ENCODE measurements at regions not wholly inside any gene's neighbourhood (a gene's known extent, or its start where the extent isn't known, plus 50 kb on each side); places are given as distances from the start of the nearest gene placed in this dataset.

- H3K27me3 ChIP-seq (ENCODE audit: control insufficient read depth, insufficient read depth, low read length) = no peaks in the 10 kb centered on the region
- TF ChIP-seq CTCF (IDR thresholded peaks at IDR 0.05; ENCODE audit: insufficient read depth, low read length, poor library complexity, severe bottlenecking) = no peak
- H3K36me3 ChIP-seq (ENCODE audit: control insufficient read depth, insufficient read depth, low read length) = no peaks in the 10 kb centered on the region
- DNase-seq (ENCODE audit: low read depth) = no peak
- H3K4me3 ChIP-seq (ENCODE audit: low read depth, low read length) = no peak overlapping the region
Measured at GRCh38 chr10:8352171-8353075, 297.9 kb downstream of the GATA3 start.

DNA sequence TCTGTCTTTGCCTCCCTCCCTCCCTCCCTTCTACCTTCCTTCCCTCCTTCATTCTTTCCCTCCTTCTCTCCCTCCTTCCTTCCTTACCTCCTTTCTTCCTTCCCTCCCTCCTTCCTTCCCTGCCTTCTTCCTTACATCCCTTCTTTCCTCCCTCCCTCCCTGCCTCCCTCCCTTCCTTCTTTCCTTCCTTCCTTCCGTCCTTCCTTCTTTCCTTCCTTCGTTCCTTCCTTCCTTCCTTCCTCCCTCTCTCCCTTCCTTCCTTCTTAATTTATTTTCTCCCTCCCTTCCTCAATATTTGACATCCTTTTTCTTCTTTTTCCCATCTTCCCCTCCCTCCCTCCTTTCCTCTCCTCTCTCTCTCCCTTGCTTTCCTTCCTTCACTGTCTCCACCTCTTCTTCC, 301.8 kb downstream of the GATA3 start:
- DNase-seq (ENCODE audit: low read depth) = no peak
- Histone ChIP-seq H3K36me3 (ENCODE audit: control insufficient read depth, insufficient read depth, low read length) (no peaks in the 10 kb centered on the region), H3K27me3 (ENCODE audit: control insufficient read depth, insufficient read depth, low read length) (no peaks in the 10 kb centered on the region), H3K4me3 (ENCODE audit: low read depth, low read length) (no peak overlapping the region)
- no peak for TF ChIP-seq CTCF (IDR thresholded peaks at IDR 0.05; ENCODE audit: insufficient read depth, low read length, poor library complexity, severe bottlenecking)

DNA sequence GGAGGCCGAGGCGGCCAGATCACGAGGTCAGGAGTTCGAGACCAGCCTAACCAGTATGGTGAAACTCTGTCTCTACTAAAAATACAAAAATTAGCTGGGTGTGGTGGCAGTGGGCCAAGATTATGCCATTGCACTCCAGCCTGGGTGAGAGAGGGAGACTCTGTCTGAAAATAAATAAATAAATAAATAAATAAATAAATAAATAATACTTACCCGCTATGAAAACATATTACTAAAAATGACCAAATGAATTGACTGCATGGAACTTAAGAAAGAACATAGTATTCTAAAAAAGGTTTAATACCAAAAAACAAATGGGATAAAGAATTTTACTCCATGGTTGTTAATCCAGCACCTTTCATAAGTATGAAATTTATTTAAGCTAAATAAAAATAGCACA, 305.0 kb downstream of the GATA3 start:
- Histone ChIP-seq H3K27me3 (ENCODE audit: control insufficient read depth, insufficient read depth, low read length) (no peaks in the 10 kb centered on the region), H3K4me3 (ENCODE audit: low read depth, low read length) (no peak overlapping the region), H3K36me3 (ENCODE audit: control insufficient read depth, insufficient read depth, low read length) (no peaks in the 10 kb centered on the region)
- TF ChIP-seq CTCF (IDR thresholded peaks at IDR 0.05; ENCODE audit: insufficient read depth, low read length, poor library complexity, severe bottlenecking) = no peak
- no peak for DNase-seq (ENCODE audit: low read depth)

GRCh38 chr10:8360365-8360764, 305.9 kb downstream of the GATA3 start:
- TF ChIP-seq CTCF (IDR thresholded peaks at IDR 0.05; ENCODE audit: insufficient read depth, low read length, poor library complexity, severe bottlenecking) = no peak
- DNase-seq (ENCODE audit: low read depth) = no peak
- Histone ChIP-seq H3K36me3 (ENCODE audit: control insufficient read depth, insufficient read depth, low read length) (no peaks in the 10 kb centered on the region), H3K4me3 (ENCODE audit: low read depth, low read length) (no peak overlapping the region), H3K27me3 (ENCODE audit: control insufficient read depth, insufficient read depth, low read length) (no peaks in the 10 kb centered on the region)

DNA sequence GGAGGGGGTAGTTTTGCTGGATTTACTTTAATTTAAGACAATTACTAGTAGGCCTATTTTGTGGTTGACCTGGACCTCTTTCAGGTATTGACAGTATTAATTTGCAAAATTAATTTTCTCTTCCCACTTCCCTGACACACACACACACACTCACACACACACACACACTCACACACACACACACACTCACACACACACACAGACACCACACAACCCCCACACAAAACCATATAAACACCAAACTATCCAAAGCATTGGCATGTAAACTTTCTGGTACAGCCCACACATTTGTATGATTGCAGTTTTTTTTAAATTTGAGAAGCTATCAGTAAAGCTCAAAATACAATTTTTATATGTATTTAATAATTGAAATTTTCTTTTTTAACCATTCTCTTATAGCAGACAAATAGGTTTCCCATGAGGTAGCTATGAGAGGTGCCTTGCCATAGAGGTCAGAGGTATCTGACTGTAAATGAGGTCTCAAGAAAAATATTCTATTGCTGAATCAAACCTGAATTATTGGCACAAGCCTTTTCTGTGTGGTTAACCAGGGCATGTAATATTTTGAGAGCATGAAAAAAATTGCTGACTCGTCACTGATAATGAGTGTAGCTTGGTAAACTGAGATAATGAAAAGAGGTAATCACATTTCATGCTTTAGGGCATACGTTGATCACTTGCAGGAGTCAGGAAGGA, 306.5 kb downstream of the GATA3 start:
- Histone ChIP-seq H3K4me3 (ENCODE audit: low read depth, low read length) (no peak overlapping the region), H3K27me3 (ENCODE audit: control insufficient read depth, insufficient read depth, low read length) (no peaks in the 10 kb centered on the region), H3K36me3 (ENCODE audit: control insufficient read depth, insufficient read depth, low read length) (no peaks in the 10 kb centered on the region)
- no peak for TF ChIP-seq CTCF (IDR thresholded peaks at IDR 0.05; ENCODE audit: insufficient read depth, low read length, poor library complexity, severe bottlenecking)
- DNase-seq (ENCODE audit: low read depth) = no peak

Measured in kidney epithelial cell (primary cell).